NCI-H82 (cell line): ENCODE measurements at regions not wholly inside any gene's neighbourhood (a gene's known extent, or its start where the extent isn't known, plus 50 kb on each side); places are given as distances from the start of the nearest gene placed in this dataset.
A peak's percentile ranks its signal among the peaks of the same experiment; 100 is the strongest.

Experiments
- DNase-seq: peaks from one replicate; lab custom pipeline; 2025; lab: John Stamatoyannopoulos, UW

DNA sequence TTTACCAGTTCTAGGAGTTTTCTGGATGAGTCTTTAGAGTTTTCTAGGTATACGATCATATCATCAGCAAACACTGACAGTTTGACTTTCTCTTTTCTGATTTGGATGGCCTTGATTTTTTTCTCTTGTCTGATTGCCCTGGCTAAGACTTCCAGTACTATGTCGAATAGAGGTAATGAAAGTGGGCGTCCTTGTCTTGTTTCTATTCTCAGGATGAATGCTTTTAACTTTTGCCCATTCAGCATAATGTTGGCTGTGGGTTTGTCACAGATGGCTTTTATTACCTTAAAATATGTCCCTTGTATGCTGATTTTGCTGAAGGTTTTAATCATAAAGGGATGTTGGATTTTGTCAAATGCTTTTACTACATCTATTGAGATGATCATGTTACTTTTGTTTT is 223.2 kb upstream of the COBL start:
- DNase-seq, result no peak

DNA sequence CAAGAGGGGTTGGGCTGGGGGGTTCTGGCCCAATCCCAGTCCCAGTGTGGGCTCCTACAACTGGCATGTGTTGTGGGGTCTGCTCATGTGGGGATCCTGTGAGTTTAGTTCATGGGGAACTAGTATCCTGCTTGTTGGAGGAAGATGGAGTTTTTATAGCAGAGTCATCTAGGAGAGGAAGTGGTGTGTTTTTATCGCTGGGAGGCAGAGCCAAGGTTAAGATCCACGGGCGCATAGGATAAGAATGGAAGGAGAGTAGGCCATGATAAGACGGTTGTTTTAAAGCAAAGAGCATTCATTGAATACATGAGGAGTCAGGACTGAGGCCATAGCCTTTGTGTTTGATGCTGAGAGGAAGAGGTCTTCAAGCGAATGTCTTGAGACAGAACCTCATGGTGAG is 211.6 kb upstream of the COBL start:
- no peak for DNase-seq

DNA sequence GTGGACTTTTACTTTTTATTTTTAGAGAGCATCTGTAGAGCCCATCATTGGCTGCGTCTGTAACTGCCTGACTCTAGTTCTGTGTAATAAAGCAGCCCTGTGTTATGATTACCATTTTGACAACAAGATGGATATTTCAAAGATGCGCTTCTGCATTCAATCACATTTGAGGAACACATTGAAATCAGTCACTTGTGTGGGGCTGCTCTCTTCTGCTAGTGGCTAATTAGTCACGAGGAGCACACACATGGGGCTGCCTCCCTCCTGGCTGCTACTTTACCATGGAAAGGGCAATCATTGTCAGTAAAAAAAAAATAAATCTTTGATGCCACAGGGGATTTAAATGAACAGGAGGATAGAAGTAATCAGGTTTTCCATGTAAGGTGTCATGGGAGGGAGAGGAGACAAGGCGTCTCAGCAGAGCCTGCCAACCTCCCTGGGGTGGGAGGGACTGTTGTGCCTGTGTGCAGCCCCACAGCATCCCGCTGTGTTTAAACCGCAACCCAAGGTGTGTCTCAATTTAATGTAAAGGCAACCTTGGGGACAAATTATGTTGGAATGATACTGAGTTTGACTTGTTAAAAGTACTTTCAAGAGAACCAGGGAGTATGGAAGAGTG is 205.2 kb upstream of the COBL start:
- DNase-seq, result no peak

DNA sequence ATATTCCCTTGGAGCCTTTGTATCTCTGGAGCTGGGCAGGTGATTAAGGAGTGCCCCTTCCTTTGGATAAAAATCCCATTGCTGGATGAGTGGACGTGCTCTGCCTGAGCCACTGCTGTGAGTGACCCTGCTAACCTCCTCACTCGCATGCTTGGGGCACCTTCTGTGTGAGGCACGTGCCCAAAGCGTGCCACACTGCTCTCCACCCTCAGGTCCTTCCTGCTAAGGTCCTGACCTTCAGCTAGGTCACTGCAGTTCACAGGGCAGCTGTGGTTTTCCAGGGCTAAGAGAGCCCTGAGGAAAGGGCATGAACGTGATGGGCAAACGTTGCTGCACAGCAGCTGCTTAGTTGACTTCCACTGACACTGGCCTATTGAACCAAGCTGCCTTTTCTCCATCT is 204.4 kb upstream of the COBL start:
- no peak for DNase-seq

DNA sequence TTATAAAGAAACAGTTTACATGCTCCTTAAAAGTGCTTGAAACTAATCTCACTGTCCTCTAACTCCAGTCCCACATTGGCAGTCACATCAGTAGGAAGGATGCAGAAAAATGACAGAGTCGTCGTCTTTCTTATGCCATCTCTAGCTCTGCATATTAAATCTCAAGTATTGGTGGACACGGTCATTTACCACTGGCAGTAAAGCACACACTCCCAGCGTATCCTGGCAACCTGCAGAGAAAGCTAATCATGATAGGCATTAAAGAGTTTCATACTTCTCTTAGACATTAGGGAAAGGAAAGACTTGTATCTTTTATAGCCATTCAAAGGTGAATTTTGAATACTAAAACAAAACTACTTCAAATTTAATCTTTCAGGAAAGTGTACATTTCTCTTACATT is 202.0 kb upstream of the COBL start:
- no peak for DNase-seq

DNA sequence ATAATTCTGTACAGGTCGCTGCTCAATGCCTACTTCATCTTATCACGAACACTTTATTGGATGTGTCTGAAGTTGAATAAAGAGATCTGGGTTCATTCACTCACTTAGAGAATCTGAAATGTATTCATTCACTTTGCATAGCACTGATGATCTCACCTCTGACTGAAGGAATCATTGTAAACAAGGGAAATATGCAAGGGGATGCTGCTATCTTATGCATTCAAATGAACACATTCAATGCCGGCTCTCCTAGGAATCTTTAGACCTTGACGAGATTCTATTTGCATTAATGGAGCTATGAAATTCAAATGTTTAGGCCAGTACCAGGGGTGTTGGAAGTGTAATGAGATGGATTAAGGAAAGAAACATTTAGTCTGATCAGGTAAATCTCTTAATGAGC is 200.6 kb upstream of the COBL start:
- peak; percentile 15 for DNase-seq

DNA sequence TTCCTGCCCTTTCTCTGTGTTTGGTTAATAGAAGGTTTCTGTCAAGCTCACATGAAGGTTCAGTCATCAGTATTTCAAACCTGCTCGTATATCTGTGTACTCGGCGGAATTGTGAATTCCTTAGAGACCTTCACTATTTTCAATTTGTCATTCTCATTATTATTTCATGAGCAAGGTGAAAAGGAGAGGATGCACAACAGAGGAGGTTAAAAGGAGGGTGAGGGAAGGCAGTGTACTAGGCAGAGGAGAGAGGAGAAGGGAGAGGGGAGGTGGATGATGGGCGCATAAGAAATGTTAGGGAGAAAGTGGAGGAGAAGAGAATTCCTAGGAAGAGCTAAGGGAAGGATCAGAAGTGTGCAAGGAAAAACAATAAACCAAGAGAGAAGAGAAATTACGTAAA is 185.0 kb upstream of the COBL start:
- DNase-seq, result no peak

DNA sequence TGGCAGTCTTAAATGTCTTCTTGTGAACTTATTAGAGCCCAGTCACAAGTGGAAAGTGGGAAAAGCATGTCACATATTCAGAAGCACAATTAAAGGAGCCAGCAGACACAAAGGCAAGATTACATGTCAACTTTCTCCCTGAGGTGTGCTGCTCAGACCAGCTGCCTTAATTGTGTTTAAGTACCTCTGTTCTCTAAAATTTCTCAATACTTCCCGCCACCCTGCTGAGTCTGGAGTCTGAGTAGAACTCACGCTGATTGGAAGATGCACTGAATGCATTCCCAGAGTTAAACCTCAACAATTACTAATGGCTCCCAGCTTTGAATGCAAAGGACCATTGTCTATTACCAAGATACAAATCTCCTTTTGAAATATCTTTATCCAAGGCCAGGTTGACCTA is 166.4 kb upstream of the COBL start:
- DNase-seq, result no peak

DNA sequence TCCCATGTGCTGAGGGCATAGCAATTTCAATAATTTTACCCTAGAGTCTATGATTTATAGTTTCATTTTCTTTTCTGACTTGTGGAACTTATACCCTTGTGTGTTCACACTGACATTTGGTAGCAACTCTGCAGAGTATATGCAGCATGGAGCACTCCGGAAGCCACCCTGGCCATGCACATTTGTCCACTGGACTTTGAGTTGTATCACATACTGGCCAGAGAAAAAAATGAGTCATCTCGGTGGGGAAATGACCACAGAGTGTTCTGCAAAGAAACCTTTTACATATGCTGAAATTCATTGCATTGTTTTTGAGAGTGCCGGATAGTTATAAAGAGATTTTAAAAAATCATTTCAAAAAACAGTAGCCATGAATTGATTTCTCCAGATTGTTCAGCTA is 164.8 kb upstream of the COBL start:
- DNase-seq, result no peak

DNA sequence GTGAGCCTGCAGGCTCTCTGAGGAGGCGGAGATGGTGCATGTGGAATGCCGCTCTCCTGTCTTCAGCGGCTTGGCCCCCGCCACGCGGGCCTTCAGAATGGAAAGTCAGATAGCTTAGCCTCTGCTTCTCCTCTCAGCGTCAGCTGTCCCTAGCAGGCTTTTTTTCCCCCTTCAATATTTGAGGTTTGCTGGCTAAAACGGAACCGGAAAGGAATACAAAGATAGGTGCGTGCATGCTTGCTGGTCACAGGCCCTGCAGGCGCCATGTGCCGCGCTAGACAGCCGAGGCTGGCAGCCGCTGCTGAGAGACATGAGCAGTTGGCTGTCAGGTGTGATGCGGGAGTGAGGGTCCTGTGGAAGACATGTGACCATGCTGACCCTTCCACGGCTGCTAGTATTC is 161.2 kb upstream of the COBL start:
- no peak for DNase-seq

DNA sequence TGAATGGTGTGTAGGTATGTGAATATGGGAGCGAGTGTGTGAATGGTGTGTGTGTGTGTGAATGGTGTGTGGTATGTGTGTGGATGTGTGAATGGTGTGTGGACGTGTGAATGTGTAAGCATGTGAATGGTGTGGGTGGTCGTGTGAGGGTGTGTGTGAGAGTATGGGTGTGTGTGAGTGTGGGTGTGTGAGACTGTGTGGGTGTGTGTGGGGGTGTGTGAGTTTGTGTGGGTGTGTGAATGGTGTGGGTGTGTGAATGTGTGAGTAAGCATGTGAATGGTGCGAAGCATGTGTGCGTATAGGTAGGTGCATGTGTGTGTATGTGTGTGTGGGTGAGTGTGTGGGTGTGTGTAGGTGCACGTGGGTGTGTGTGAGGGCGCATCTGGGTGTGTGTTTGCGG is 160.7 kb upstream of the COBL start:
- DNase-seq, result no peak

DNA sequence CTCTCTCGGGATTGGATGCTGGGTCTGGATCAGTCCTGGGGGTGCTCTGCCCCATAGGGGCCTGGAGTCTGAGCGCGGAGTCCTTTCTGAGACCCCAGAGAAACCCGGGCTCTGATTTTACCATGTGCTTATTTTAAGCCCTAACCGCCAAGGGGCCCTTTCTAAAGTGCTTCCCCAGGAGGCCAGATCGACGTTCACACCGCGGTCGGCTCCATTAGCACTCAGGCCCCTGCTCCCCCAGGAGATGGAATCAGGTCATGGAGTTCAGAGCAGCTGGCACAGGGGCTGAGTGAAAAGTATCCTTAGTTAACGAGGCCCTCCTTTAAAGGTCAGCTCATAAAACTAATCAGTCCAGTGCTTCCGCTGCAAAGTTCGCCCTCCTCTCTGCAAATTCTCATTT is 159.4 kb upstream of the COBL start:
- no peak for DNase-seq

DNA sequence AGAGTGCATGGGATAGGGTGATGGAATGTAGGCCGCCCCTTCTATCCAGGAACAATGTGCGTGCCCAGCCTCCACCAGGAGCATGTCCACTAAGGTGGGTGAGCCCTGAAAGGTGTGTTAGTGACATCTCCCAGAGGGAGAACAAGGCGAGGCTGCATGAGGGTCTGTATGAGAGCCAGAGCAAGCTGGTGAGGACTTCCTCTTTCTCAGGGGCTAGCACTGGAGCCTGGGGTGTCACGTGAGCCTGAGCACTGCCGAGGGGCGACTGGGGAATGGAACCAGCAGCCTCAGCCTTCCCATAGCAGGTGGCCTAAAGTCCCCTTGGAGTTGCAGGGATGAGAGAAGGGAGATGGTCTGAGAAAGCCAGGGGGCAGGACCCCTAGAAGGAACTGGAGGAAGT is 156.3 kb upstream of the COBL start:
- no peak for DNase-seq

DNA sequence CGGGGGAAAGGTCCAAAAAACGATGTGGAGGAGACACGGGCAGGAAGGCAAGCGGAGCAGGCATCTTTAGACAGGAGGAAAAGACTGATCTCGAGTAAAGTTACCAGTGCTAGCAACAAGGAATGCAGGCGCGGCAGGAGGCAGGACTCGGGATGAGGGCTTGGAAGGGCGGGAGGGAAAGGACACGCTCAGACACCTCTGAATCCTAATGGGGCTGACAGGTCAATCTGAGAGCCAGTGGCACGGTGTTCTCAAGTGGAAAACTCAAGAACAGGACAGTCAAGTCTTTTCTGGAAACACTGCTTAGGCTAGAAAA is 155.3 kb upstream of the COBL start:
- no peak for DNase-seq

DNA sequence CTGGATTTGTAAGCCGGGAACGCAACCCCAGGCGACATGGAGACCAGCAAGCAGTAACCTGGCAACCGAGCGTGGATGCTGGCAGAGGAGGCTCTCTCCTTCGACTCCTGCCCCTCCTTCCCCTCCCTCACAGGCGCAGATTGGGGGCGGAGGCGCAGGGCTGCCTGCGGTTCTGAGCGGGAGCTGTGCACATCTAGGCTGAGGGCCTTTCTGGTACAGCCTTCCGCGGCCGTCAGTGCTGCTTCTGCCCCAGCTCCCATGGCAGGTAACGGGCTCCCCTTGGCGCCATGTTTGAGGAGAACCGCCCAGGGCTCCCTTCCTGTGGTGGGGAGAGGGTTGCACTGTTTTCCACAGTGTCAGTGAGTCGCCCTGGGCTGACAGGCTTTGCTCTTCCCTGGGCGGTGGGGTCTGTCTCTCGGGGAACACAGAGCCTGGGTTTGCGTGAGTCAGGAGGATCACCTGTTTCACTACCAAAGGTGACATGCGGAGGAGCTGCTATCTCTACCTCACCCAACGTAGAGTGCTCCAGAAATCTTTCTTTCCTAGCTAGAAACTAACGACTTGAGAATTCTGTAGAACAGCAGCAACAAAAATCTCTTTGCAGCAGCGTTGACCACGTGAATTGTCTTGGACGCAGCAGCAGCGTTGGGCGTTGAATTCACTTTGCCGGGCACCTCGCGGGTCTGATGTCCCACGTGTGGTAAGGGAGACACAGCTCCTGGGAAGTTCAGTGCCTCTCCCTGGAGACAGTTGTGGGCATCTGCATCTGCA is 154.8 kb upstream of the COBL start:
- DNase-seq, result no peak

DNA sequence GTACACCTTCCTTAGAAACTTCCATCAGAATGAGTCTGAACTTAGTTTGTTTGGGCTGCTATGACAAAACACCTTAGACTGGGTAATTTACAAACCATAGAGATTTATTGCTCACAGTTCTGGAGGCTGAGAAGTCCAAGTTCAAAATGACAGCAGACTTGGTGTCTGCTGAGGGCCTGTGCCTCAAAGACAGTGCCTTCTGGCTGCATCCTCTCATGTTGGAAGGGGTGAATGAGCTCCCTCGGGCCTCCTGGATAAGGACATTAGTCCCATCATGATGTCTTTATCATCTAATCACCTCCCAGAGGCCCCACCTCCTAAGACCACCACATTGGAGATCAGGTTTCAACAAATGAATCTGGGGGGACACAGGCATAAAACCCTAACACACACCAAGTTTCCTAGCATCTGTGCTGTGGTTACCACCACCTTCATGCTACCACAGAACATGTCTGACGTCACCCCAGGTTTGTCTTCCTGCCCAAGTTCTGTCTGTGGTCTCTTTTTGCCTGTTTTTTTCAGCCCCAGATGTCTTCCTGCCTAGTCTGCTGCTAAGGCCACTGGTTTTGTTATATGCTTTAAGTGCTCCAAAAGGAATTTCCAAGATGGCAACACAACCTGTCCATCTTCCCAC is 150.9 kb upstream of the COBL start:
- no peak for DNase-seq

DNA sequence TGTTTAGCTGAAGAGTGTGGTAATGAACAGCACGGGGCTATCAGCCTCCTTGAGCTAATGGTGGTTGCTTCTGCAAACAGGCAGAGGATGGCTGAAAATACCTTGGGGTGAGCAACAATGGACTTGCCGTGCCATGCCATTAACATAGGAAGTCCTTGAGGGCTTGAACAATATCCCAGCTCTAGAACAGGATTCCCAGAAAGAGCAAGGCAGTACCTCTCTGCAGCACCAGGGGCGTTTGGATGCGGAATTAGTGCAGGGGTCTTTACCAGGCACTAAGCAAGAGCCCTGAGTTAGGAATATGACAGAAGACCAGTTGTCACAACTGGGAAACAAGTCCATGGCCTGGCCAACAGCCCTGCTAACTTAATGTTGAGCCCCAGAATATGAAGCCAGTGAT is 143.2 kb upstream of the COBL start:
- DNase-seq, result peak; percentile 16

DNA sequence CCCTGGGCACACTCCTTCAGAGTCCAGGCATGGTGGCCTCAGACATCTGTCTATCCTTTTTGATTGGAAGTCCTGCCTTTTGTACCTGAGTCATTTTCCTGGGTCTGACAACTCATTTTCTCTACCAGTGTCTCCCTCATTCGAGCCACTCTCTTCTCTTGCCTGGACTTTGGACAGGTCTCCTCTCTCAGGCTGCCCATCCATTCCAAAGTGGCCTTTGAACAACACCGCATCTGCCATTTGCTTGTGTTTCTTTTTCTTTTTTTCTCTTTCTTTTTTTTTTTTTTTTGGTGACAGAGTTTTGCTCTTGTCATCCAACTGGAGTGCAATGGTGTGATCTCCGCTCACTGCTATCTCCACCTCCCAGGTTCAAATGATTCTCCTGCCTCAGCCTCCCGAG is 142.1 kb upstream of the COBL start:
- no peak for DNase-seq

DNA sequence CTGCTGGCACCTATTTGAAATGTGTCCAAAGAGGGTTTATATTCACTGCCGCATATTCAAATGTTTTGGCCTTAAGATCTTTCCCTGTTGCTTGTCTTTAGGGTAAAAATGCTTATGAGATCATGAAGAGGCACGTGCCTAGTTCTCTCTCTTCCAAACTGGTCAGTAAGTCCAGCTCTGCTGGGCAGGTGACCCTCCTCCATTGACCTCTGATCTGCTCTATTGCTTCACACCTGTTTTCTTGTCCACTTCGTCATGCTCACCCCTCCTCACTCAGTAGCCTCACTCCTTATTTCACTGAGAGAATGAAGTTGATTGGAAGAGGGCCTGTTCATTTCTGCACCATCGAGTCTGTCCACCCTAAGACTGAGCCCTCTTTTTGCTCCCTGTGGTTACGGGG is 140.5 kb upstream of the COBL start:
- DNase-seq, result no peak

DNA sequence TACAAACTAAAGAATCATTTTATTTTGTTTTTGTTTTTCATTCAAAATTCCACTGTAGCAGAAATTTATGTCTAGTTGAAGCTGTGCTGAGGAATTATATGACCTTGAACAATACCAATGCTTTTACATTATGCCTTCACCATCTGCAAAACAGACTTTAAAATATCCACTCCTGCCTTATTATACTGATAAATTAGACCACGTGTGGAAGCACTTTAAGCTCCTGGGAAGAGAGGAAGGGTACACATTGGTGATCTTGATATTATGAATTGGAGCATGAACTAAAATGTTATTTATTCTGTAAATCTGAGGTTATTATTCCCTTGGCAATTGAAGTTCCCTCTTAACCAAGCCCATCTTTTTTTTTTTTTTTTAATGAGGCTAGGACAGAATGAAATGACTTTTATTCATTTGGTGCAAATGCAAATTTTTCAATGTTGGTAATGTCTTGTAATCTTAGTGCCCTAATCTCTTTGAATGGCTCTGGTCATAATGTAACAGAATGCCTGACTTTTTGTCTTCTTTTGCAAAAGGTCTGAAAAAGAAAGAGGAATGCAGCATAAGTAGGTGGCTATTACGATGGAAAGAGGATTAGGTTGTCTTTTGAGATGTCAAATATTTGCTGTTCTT is 139.9 kb upstream of the COBL start:
- DNase-seq, result peak; percentile 15

DNA sequence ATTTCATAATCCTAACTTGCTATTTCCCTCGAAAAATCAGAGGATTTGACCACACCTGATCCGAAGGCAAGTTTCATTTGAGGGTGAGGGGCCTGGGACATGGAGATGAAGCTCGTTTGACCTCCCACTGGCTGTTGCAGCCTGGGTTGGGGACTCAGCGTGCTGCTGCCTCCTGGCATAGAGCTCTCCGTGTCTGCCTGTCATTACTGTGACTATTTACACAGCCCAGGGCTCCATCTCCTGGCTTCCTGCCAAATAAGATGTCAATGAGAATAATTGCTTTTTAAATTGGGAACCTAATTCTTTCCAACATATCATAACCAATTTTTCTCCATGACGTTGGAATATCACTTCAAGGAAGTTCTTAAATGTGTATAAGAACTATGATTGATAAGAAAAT is 139.3 kb upstream of the COBL start:
- peak; percentile 91 for DNase-seq

DNA sequence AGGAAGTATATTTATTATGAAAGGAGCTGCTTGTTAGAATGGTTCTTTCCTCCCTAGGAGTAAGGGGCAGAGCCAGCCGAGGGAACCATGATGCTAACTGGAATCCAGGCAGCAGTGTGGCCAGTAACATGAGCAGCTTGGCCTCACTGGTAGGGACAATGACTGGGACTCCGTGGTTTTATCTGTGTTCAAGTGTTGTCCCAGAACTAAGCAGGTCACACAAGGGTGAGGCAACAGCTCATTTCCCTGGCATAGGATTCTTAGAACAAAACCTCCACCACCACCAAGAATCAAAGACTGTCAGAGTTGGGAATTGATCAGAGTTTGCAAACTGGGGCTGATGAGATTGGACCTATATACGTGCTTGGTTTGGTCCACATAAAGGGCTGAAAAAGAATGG is 138.9 kb upstream of the COBL start:
- peak; percentile 32 for DNase-seq

DNA sequence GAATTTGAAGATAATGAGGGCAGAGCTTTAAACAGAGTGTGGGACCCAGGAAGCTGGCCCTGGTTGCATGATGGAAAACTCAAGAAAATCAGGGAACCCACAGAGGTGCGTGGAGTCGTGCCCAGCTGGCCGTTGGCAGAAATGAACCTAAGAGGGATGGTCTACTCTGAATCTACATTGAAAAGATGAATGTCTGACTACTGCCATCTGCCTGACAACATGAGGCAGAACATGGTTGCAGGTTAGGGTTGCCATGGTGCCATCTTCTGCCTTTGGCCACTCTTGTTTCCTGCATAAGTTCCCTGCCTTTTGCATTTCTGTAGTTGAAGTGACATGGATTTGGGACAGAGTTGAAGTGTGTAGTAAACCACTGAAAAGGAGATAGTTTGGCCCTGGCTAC is 138.5 kb upstream of the COBL start:
- DNase-seq, result peak; percentile 20
